Tibial artery (tissue), 4 donors: ENCODE measurements at regions not wholly inside any gene's neighbourhood (a gene's known extent, or its start where the extent isn't known, plus 50 kb on each side); places are given as distances from the start of the nearest gene placed in this dataset.
"Not testable (repeated sequence)": the region's sequence is repeated elsewhere in the genome, so short reads cannot be mapped to it uniquely, and the experiment has no call there.

Experiments
- DNase-seq, 2 donors: peaks; one replicate each; pipeline ENCODE4 v3.0.0-alpha.2; 2019
- H3K27ac ChIP-seq, 2 donors: fragments of 200-600 bp; sonication (generic) in 1 of 2; 1 replicate in 1 of 2; 2 replicates in 1 of 2; pipeline ENCODE4 v1.5.1; 2018 to 2019; ENCODE audit warnings: mild to moderate bottlenecking in 1 of 2
- H3K27me3 ChIP-seq, 2 donors: fragments of 200-600 bp; sonication (generic) in 1 of 2; one replicate each; pipeline versions ENCODE4 v1.5.1 to v1.6.0; 2016 to 2019
- H3K36me3 ChIP-seq, 3 donors: fragments of 200-600 bp; sonication (generic) in 2 of 3; one replicate each; pipeline ENCODE4 v1.5.1; 2016 to 2019; ENCODE audit warnings: mild to moderate bottlenecking in 2 of 3
- H3K4me1 ChIP-seq, 4 donors: fragments of 200-600 bp; sonication (generic) in 2 of 4; 1 replicate in 3 of 4; 2 replicates in 1 of 4; pipeline ENCODE4 v1.5.1; 2016 to 2019
- H3K4me3 ChIP-seq, 2 donors: fragments of 200-600 bp; sonication (generic) in 1 of 2; 1 replicate in 1 of 2; 2 replicates in 1 of 2; pipeline ENCODE4 v1.5.1; 2018 to 2019; ENCODE audit warnings: mild to moderate bottlenecking in 2 of 2
- H3K9me3 ChIP-seq, 3 donors: fragments of 200-600 bp; sonication (generic) in 1 of 3; one replicate each; pipeline ENCODE4 v1.5.1; 2016 to 2019
- intact Hi-C: fragments of 100-400 bp; cut with DNase I; formaldehyde crosslinking; loops from one replicate; pipeline ENCODE4 v1.15.0; 2023; ENCODE audit warnings: low total_unique reads
- TF ChIP-seq, protein P1 (sequence below), 2 experiments: fragments of 200-600 bp in 1 of 2; fragments of 450-650 bp in 1 of 2; IDR thresholded peaks; one replicate each; pipeline ENCODE4 v1.5.1; 2017 to 2019; ENCODE audit warnings: antibody characterized with exemption in 2 of 2, mild to moderate bottlenecking in 1 of 2, moderate library complexity in 1 of 2

- H3K9me3 ChIP-seq, result no peaks in the 10 kb centered on the region
- intact Hi-C loops, result no loop called here
- no peak overlapping the region for H3K4me3 ChIP-seq
- TF ChIP-seq, protein P1, sequence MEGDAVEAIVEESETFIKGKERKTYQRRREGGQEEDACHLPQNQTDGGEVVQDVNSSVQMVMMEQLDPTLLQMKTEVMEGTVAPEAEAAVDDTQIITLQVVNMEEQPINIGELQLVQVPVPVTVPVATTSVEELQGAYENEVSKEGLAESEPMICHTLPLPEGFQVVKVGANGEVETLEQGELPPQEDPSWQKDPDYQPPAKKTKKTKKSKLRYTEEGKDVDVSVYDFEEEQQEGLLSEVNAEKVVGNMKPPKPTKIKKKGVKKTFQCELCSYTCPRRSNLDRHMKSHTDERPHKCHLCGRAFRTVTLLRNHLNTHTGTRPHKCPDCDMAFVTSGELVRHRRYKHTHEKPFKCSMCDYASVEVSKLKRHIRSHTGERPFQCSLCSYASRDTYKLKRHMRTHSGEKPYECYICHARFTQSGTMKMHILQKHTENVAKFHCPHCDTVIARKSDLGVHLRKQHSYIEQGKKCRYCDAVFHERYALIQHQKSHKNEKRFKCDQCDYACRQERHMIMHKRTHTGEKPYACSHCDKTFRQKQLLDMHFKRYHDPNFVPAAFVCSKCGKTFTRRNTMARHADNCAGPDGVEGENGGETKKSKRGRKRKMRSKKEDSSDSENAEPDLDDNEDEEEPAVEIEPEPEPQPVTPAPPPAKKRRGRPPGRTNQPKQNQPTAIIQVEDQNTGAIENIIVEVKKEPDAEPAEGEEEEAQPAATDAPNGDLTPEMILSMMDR (IDR thresholded peaks at IDR 0.05), result no peak
- no peak for DNase-seq
- H3K27ac ChIP-seq, result no peak overlapping the region
- no peaks in the 10 kb centered on the region for H3K36me3 ChIP-seq
- H3K27me3 ChIP-seq, result no peaks in the 10 kb centered on the region
- no peaks in the 10 kb centered on the region for H3K4me1 ChIP-seq
Observed at GRCh38 chr16:60608971-60609370, 1427.3 kb downstream of the CDH8 start.

- DNase-seq, result not testable (repeated sequence)
Observed at GRCh38 chr16:60605652-60606051, 1430.6 kb downstream of the CDH8 start.

GRCh38 chr16:60605176-60605575 lies 1431.1 kb downstream of the CDH8 start:
- TF ChIP-seq, protein P1 (IDR thresholded peaks at IDR 0.05), result no peak
- intact Hi-C loops, result no loop called here
- Histone ChIP-seq H3K27me3 (no peaks in the 10 kb centered on the region), H3K9me3 (no peaks in the 10 kb centered on the region), H3K4me1 (no peaks in the 10 kb centered on the region), H3K36me3 (no peaks in the 10 kb centered on the region), H3K27ac (no peak overlapping the region), H3K4me3 (no peak overlapping the region)
- DNase-seq, result no peak

More at GRCh38 chr16:60605652-60606051, 1430.6 kb downstream of the CDH8 start:
- H3K4me3 ChIP-seq, intact Hi-C loops, H3K4me1 ChIP-seq, H3K9me3 ChIP-seq, H3K36me3 ChIP-seq, H3K27me3 ChIP-seq, H3K27ac ChIP-seq: not testable (repeated sequence)

GRCh38 chr16:60586493-60586892 lies 1449.7 kb downstream of the CDH8 start:
- no peaks in the 10 kb centered on the region for H3K27me3 ChIP-seq
- DNase-seq, result no peak
- H3K9me3 ChIP-seq, result no peaks in the 10 kb centered on the region
- intact Hi-C loops, result no loop called here
- no peak overlapping the region for H3K4me3 ChIP-seq
- no peaks in the 10 kb centered on the region for H3K36me3 ChIP-seq
- no peak overlapping the region for H3K27ac ChIP-seq
- TF ChIP-seq, protein P1 (IDR thresholded peaks at IDR 0.05), result no peak
- H3K4me1 ChIP-seq, result no peaks in the 10 kb centered on the region

DNA sequence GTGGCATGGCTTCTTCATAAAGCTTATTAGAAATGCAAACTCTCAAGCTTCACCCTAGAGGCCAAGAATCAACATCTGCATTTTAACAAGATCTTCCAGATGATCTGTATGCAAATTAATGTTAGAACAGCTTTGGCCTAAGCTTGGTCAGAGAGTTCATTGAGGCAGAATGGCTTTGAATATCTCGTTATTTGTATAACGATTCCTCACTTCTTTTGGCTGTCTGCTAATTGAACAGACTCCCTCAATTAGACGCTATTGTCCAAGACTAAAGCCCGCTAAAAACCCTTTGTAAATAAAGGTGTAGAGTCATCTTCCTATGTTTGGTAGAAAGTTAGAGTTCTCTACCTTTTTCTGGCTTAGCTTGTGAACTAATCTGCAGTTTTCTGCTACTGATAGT lies 1453.7 kb downstream of the CDH8 start:
- intact Hi-C loops, result no loop called here
- H3K4me1 ChIP-seq, result no peaks in the 10 kb centered on the region
- H3K27me3 ChIP-seq, result no peaks in the 10 kb centered on the region
- H3K36me3 ChIP-seq, result no peaks in the 10 kb centered on the region
- TF ChIP-seq, protein P1 (IDR thresholded peaks at IDR 0.05), result no peak
- H3K27ac ChIP-seq, result no peak overlapping the region
- no peak overlapping the region for H3K4me3 ChIP-seq
- no peak for DNase-seq
- H3K9me3 ChIP-seq, result no peaks in the 10 kb centered on the region

- Histone ChIP-seq H3K4me1 (no peaks in the 10 kb centered on the region), H3K9me3 (no peaks in the 10 kb centered on the region), H3K27me3 (no peaks in the 10 kb centered on the region), H3K36me3 (no peaks in the 10 kb centered on the region), H3K27ac (no peak overlapping the region), H3K4me3 (no peak overlapping the region)
- no peak for DNase-seq
- intact Hi-C loops, result no loop called here
- TF ChIP-seq, protein P1 (IDR thresholded peaks at IDR 0.05), result no peak
Observed at GRCh38 chr16:60566901-60567300, 1469.3 kb downstream of the CDH8 start.
